ENCODE measurements at regions not wholly inside any gene's neighbourhood (a gene's known extent, or its start where the extent isn't known, plus 50 kb on each side); places are given as distances from the start of the nearest gene placed in this dataset.

DNA sequence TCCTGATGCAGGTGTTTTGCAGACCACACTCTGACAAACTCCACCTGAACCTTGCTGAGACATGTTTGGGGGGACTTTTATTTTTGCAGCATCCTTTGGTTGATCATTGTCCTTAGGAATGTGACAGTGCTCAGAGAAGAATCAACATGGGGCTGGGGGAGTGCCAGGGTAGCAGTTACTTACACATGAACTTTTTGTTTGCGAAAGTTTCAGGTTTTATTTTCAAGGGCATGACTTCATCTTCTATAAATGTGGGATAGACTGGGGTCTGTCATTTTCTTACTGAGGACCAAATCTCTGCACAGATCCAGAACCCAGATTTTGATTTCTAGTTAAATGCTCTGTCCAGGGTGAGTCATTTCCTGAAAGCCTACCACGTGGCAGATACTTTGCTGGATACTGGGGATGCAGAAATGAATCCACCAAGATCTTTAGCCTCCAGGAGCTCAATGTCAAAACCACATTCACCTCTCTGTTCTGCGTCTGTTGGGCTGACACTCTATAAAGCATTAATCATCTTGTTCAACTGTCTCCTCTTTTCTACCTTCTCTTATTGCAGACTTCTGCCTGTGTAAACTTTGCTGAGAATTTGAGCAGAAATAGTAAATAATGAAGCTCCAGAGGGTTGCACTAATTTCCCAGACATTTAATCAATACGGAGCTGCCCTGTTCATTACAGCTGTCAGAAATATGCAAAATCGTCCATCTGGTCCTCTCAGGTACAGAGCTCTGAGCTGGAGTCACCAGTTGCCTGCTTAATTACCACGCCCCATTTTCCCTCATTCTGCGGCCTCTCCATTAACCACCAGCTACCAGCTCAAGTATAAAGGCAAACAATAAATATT, 387.9 kb downstream of the MIAT start:
- H3K9me2 ChIP-seq (ENCODE audit: low read depth, low read length), result no peaks in the 10 kb centered on the region
- H3F3A ChIP-seq (ENCODE audit: insufficient read depth, low read length), result no peaks in the 10 kb centered on the region
- H3K4me3 ChIP-seq (ENCODE audit: low read depth, low read length, poor library complexity, severe bottlenecking), result no peak overlapping the region
- no peaks in the 10 kb centered on the region for H3K27me3 ChIP-seq (ENCODE audit: insufficient read depth, low read length)
- no peak overlapping the region for H3K27ac ChIP-seq (ENCODE audit: low read depth, low read length, poor library complexity, severe bottlenecking)
- no peak overlapping the region for H3K9ac ChIP-seq (ENCODE audit: low read length)
- no peaks in the 10 kb centered on the region for H3K9me3 ChIP-seq (ENCODE audit: low read length)
- no peak overlapping the region for H2AFZ ChIP-seq (ENCODE audit: low read length)
- H3K79me2 ChIP-seq (ENCODE audit: insufficient read depth, low read length), result no peaks in the 10 kb centered on the region
- no peaks in the 10 kb centered on the region for H4K20me1 ChIP-seq (ENCODE audit: insufficient read depth, low read length)
- no peaks in the 10 kb centered on the region for H3K36me3 ChIP-seq (ENCODE audit: insufficient read depth, low read length)
- H3K4me2 ChIP-seq (ENCODE audit: low read length), result no peak overlapping the region
- no peaks in the 10 kb centered on the region for H3K4me1 ChIP-seq (ENCODE audit: insufficient read depth, low read length, severe bottlenecking)
- TF ChIP-seq EZH2 (IDR thresholded peaks at IDR 0.05; ENCODE audit: borderline replicate concordance, low read length), result no peak
- TF ChIP-seq, protein P1, sequence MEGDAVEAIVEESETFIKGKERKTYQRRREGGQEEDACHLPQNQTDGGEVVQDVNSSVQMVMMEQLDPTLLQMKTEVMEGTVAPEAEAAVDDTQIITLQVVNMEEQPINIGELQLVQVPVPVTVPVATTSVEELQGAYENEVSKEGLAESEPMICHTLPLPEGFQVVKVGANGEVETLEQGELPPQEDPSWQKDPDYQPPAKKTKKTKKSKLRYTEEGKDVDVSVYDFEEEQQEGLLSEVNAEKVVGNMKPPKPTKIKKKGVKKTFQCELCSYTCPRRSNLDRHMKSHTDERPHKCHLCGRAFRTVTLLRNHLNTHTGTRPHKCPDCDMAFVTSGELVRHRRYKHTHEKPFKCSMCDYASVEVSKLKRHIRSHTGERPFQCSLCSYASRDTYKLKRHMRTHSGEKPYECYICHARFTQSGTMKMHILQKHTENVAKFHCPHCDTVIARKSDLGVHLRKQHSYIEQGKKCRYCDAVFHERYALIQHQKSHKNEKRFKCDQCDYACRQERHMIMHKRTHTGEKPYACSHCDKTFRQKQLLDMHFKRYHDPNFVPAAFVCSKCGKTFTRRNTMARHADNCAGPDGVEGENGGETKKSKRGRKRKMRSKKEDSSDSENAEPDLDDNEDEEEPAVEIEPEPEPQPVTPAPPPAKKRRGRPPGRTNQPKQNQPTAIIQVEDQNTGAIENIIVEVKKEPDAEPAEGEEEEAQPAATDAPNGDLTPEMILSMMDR (IDR thresholded peaks at IDR 0.05; ENCODE audit: low read length), result no peak

DNA sequence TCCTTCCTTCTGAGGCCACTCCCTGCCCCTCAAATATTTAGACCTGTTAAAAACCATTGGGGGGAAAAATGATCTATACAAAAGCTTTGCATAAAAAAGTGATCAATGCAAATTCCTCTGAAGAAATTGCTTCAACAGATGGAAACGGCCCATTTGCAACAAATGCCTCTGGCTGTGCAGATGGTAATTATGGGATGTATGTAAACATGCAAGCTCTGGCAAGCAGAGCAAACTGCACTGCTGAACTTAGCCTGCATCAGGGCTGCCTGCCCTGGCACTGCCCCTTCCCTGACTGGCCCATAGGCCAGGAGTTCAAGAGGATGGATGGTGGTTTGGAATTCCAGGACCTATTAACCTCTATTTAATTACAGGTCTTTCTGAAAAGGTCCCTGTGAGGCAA, 388.7 kb downstream of the MIAT start:
- Histone ChIP-seq H3K36me3 (ENCODE audit: insufficient read depth, low read length) (no peaks in the 10 kb centered on the region), H3K9me2 (ENCODE audit: low read depth, low read length) (no peaks in the 10 kb centered on the region), H3F3A (ENCODE audit: insufficient read depth, low read length) (no peaks in the 10 kb centered on the region), H3K4me3 (ENCODE audit: low read depth, low read length, poor library complexity, severe bottlenecking) (no peak overlapping the region), H3K4me2 (ENCODE audit: low read length) (no peak overlapping the region), H3K9me3 (ENCODE audit: low read length) (no peaks in the 10 kb centered on the region), H3K9ac (ENCODE audit: low read length) (no peak overlapping the region), H3K27me3 (ENCODE audit: insufficient read depth, low read length) (no peaks in the 10 kb centered on the region), H4K20me1 (ENCODE audit: insufficient read depth, low read length) (no peaks in the 10 kb centered on the region), H3K79me2 (ENCODE audit: insufficient read depth, low read length) (no peaks in the 10 kb centered on the region), H3K4me1 (ENCODE audit: insufficient read depth, low read length, severe bottlenecking) (no peaks in the 10 kb centered on the region), H2AFZ (ENCODE audit: low read length) (no peak overlapping the region), H3K27ac (ENCODE audit: low read depth, low read length, poor library complexity, severe bottlenecking) (no peak overlapping the region)
- TF ChIP-seq EZH2 (IDR thresholded peaks at IDR 0.05; ENCODE audit: borderline replicate concordance, low read length), result no peak
- TF ChIP-seq, protein P1 (IDR thresholded peaks at IDR 0.05; ENCODE audit: low read length), result no peak

- Histone ChIP-seq H3K4me2 (ENCODE audit: low read length) (no peak overlapping the region), H3K9ac (ENCODE audit: low read length) (no peak overlapping the region), H3K36me3 (ENCODE audit: insufficient read depth, low read length) (no peaks in the 10 kb centered on the region), H3K27me3 (ENCODE audit: insufficient read depth, low read length) (no peaks in the 10 kb centered on the region), H3K9me2 (ENCODE audit: low read depth, low read length) (no peaks in the 10 kb centered on the region), H3K27ac (ENCODE audit: low read depth, low read length, poor library complexity, severe bottlenecking) (no peak overlapping the region), H3K4me1 (ENCODE audit: insufficient read depth, low read length, severe bottlenecking) (no peaks in the 10 kb centered on the region), H2AFZ (ENCODE audit: low read length) (no peak overlapping the region), H3K79me2 (ENCODE audit: insufficient read depth, low read length) (no peaks in the 10 kb centered on the region), H3K9me3 (ENCODE audit: low read length) (no peaks in the 10 kb centered on the region), H4K20me1 (ENCODE audit: insufficient read depth, low read length) (no peaks in the 10 kb centered on the region), H3F3A (ENCODE audit: insufficient read depth, low read length) (no peaks in the 10 kb centered on the region), H3K4me3 (ENCODE audit: low read depth, low read length, poor library complexity, severe bottlenecking) (no peak overlapping the region)
- TF ChIP-seq, protein P1 (IDR thresholded peaks at IDR 0.05; ENCODE audit: low read length), result no peak
- no peak for TF ChIP-seq EZH2 (IDR thresholded peaks at IDR 0.05; ENCODE audit: borderline replicate concordance, low read length)
Observed at GRCh38 chr22:27046603-27047002, 389.2 kb downstream of the MIAT start.

Data from OCI-LY1 (cell line).